ENCODE measurements at regions not wholly inside any gene's neighbourhood (a gene's known extent, or its start where the extent isn't known, plus 50 kb on each side); places are given as distances from the start of the nearest gene placed in this dataset.

GRCh38 chr12:13311551-13311950, 115.0 kb downstream of the EMP1 start:
- TF ChIP-seq CTCF (IDR thresholded peaks at IDR 0.05): no peak
- TF ChIP-seq POLR2AphosphoS5 (IDR thresholded peaks at IDR 0.05): no peak
- TF ChIP-seq POLR2A (IDR thresholded peaks at IDR 0.05): no peak
